ENCODE measurements at regions not wholly inside any gene's neighbourhood (a gene's known extent, or its start where the extent isn't known, plus 50 kb on each side); places are given as distances from the start of the nearest gene placed in this dataset.

- Histone ChIP-seq H3K4me1 (ENCODE audit: insufficient read depth, low read length, poor library complexity, severe bottlenecking) (no peaks in the 10 kb centered on the region), H3K9me3 (ENCODE audit: insufficient read depth, low read depth, low read length) (no peaks in the 10 kb centered on the region), H3K27me3 (ENCODE audit: insufficient read depth, low read length, poor library complexity, severe bottlenecking) (no peaks in the 10 kb centered on the region), H3K36me3 (ENCODE audit: insufficient read depth, low read length) (no peaks in the 10 kb centered on the region), H3K9me2 (replicated peaks; ENCODE audit: low read depth, low read length) (no peaks in the 10 kb centered on the region), H3K4me2 (ENCODE audit: low read depth, low read length, poor library complexity, severe bottlenecking) (no peak overlapping the region), H3K4me3 (ENCODE audit: low read length, poor library complexity, severe bottlenecking) (no peak overlapping the region), H2AFZ (ENCODE audit: low read length) (no peak overlapping the region), H3K9ac (ENCODE audit: low read depth, low read length, poor library complexity, severe bottlenecking) (no peak overlapping the region), H3K79me2 (ENCODE audit: insufficient read depth, low read length) (no peaks in the 10 kb centered on the region), H4K20me1 (ENCODE audit: insufficient read depth, low read length, poor library complexity, severe bottlenecking) (no peaks in the 10 kb centered on the region), H3F3A (ENCODE audit: low read depth) (no peaks in the 10 kb centered on the region)
- TF ChIP-seq, protein P1, sequence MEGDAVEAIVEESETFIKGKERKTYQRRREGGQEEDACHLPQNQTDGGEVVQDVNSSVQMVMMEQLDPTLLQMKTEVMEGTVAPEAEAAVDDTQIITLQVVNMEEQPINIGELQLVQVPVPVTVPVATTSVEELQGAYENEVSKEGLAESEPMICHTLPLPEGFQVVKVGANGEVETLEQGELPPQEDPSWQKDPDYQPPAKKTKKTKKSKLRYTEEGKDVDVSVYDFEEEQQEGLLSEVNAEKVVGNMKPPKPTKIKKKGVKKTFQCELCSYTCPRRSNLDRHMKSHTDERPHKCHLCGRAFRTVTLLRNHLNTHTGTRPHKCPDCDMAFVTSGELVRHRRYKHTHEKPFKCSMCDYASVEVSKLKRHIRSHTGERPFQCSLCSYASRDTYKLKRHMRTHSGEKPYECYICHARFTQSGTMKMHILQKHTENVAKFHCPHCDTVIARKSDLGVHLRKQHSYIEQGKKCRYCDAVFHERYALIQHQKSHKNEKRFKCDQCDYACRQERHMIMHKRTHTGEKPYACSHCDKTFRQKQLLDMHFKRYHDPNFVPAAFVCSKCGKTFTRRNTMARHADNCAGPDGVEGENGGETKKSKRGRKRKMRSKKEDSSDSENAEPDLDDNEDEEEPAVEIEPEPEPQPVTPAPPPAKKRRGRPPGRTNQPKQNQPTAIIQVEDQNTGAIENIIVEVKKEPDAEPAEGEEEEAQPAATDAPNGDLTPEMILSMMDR (conservative IDR thresholded peaks at IDR 0.05; ENCODE audit: low read length) = no peak
- TF ChIP-seq EZH2phosphoT487 (IDR thresholded peaks at IDR 0.05; ENCODE audit: borderline replicate concordance) = no peak
These were observed 238.0 kb upstream of the COL8A1 start for GRCh38 chr3:99400352-99400751.

- H3K9me3 ChIP-seq (ENCODE audit: insufficient read depth, low read depth, low read length) = no peaks in the 10 kb centered on the region
- H3K9ac ChIP-seq (ENCODE audit: low read depth, low read length, poor library complexity, severe bottlenecking) = no peak overlapping the region
- H4K20me1 ChIP-seq (ENCODE audit: insufficient read depth, low read length, poor library complexity, severe bottlenecking) = no peaks in the 10 kb centered on the region
- no peaks in the 10 kb centered on the region for H3F3A ChIP-seq (ENCODE audit: low read depth)
- H3K27me3 ChIP-seq (ENCODE audit: insufficient read depth, low read length, poor library complexity, severe bottlenecking) = no peaks in the 10 kb centered on the region
- no peaks in the 10 kb centered on the region for H3K4me1 ChIP-seq (ENCODE audit: insufficient read depth, low read length, poor library complexity, severe bottlenecking)
- no peaks in the 10 kb centered on the region for H3K79me2 ChIP-seq (ENCODE audit: insufficient read depth, low read length)
- no peaks in the 10 kb centered on the region for H3K9me2 ChIP-seq (replicated peaks; ENCODE audit: low read depth, low read length)
- TF ChIP-seq, protein P1 (conservative IDR thresholded peaks at IDR 0.05; ENCODE audit: low read length) = no peak
- no peak for TF ChIP-seq EZH2phosphoT487 (IDR thresholded peaks at IDR 0.05; ENCODE audit: borderline replicate concordance)
- H3K4me2 ChIP-seq (ENCODE audit: low read depth, low read length, poor library complexity, severe bottlenecking) = no peak overlapping the region
- no peak overlapping the region for H3K4me3 ChIP-seq (ENCODE audit: low read length, poor library complexity, severe bottlenecking)
- H2AFZ ChIP-seq (ENCODE audit: low read length) = no peak overlapping the region
- H3K36me3 ChIP-seq (ENCODE audit: insufficient read depth, low read length) = no peaks in the 10 kb centered on the region
These were observed 241.6 kb upstream of the COL8A1 start for GRCh38 chr3:99396651-99397275.

GRCh38 chr3:99394831-99395778 is 243.3 kb upstream of the COL8A1 start:
- no peaks in the 10 kb centered on the region for H3F3A ChIP-seq (ENCODE audit: low read depth)
- no peaks in the 10 kb centered on the region for H3K9me2 ChIP-seq (replicated peaks; ENCODE audit: low read depth, low read length)
- no peak overlapping the region for H3K9ac ChIP-seq (ENCODE audit: low read depth, low read length, poor library complexity, severe bottlenecking)
- no peaks in the 10 kb centered on the region for H4K20me1 ChIP-seq (ENCODE audit: insufficient read depth, low read length, poor library complexity, severe bottlenecking)
- no peaks in the 10 kb centered on the region for H3K9me3 ChIP-seq (ENCODE audit: insufficient read depth, low read depth, low read length)
- no peaks in the 10 kb centered on the region for H3K79me2 ChIP-seq (ENCODE audit: insufficient read depth, low read length)
- H3K4me1 ChIP-seq (ENCODE audit: insufficient read depth, low read length, poor library complexity, severe bottlenecking) = no peaks in the 10 kb centered on the region
- H3K4me3 ChIP-seq (ENCODE audit: low read length, poor library complexity, severe bottlenecking) = no peak overlapping the region
- no peak overlapping the region for H3K4me2 ChIP-seq (ENCODE audit: low read depth, low read length, poor library complexity, severe bottlenecking)
- H3K27me3 ChIP-seq (ENCODE audit: insufficient read depth, low read length, poor library complexity, severe bottlenecking) = no peaks in the 10 kb centered on the region
- TF ChIP-seq, protein P1 (conservative IDR thresholded peaks at IDR 0.05; ENCODE audit: low read length) = no peak
- no peak for TF ChIP-seq EZH2phosphoT487 (IDR thresholded peaks at IDR 0.05; ENCODE audit: borderline replicate concordance)
- H3K36me3 ChIP-seq (ENCODE audit: insufficient read depth, low read length) = no peaks in the 10 kb centered on the region
- no peak overlapping the region for H2AFZ ChIP-seq (ENCODE audit: low read length)
